ENCODE measurements at regions not wholly inside any gene's neighbourhood (a gene's known extent, or its start where the extent isn't known, plus 50 kb on each side); places are given as distances from the start of the nearest gene placed in this dataset.

- TF ChIP-seq CTCF (IDR thresholded peaks at IDR 0.05) (no peak), POLR2A (IDR thresholded peaks at IDR 0.05) (no peak)
These were observed 55.9 kb upstream of the KCNMB1 start for GRCh38 chr5:170444969-170445505.
